Transverse colon (tissue), 4 donors: ENCODE measurements at regions not wholly inside any gene's neighbourhood (a gene's known extent, or its start where the extent isn't known, plus 50 kb on each side); places are given as distances from the start of the nearest gene placed in this dataset.

Experiments used
- DNase-seq: peaks from one replicate; pipeline ENCODE4 v3.0.0-alpha.2; 2019
- H3K27ac ChIP-seq, 4 donors: fragments of 200-600 bp; sonication (generic); 2 replicates each; pipeline ENCODE4 v1.5.1; 2016 to 2018; ENCODE audit warnings: inconsistent platforms in 4 of 4
- H3K27me3 ChIP-seq: fragments of 200-600 bp; sonication (generic); 2 replicates; pipeline ENCODE4 v1.5.1; 2017; ENCODE audit warnings: inconsistent platforms
- H3K36me3 ChIP-seq, 4 donors: fragments of 200-600 bp; sonication (generic); 2 replicates each; pipeline ENCODE4 v1.5.1; 2017 to 2019; ENCODE audit warnings: inconsistent platforms in 4 of 4
- H3K4me1 ChIP-seq, 4 donors: fragments of 200-600 bp; sonication (generic); 2 replicates each; pipeline ENCODE4 v1.5.1; 2017 to 2020; ENCODE audit warnings: inconsistent platforms in 4 of 4
- H3K4me3 ChIP-seq, 4 donors: fragments of 200-600 bp; sonication (generic); 1 replicate in 1 of 4; 2 replicates in 3 of 4; pipeline versions ENCODE4 v1.5.1 to v1.6.1; 2017 to 2019; ENCODE audit warnings: inconsistent platforms in 4 of 4
- H3K9me3 ChIP-seq, 2 donors: fragments of 200-600 bp; sonication (generic); 2 replicates each; pipeline ENCODE4 v1.5.1; 2017 to 2019; ENCODE audit warnings: inconsistent platforms in 2 of 2
- EP300 ChIP-seq: sonication (generic); formaldehyde crosslinking; IDR thresholded peaks from one replicate; pipeline ENCODE4 v1.6.1; 2017; ENCODE audit warnings: antibody characterized with exemption, low read depth
- POLR2A ChIP-seq: fragments of 450-650 bp; IDR thresholded peaks from one replicate; pipeline ENCODE4 v1.6.1; 2016; ENCODE audit warnings: antibody characterized with exemption, mild to moderate bottlenecking, moderate library complexity
- POLR2AphosphoS5 ChIP-seq, 3 donors: sonication (generic); formaldehyde crosslinking; IDR thresholded peaks; one replicate each; pipeline ENCODE4 v1.6.1; 2016; ENCODE audit warnings: antibody characterized with exemption in 3 of 3
- WGBS, 2 donors: methylation state at CpG; one replicate each; pipeline ENCODE4 v1.1.5; 2018; ENCODE audit warnings: low coverage in 1 of 2; 5-methylcytosine and 5-hydroxymethylcytosine counted together
- in situ Hi-C, 4 donors: fragments of 200-750 bp; cut with MboI; loops; one replicate each; pipeline versions ENCODE4 v1.15.0 to v1.15.1; 2017; ENCODE audit warnings: low sequenced_read_pairs in 3 of 4, low pct_ligation_motif_present in 1 of 4, low pct_unique_long_range_greater_than_20kb in 1 of 4
- intact Hi-C: fragments of 100-400 bp; cut with DNase I; formaldehyde crosslinking; loops from one replicate; pipeline ENCODE4 v1.15.1; 2023; ENCODE audit warnings: low total_unique reads
- TF ChIP-seq, protein P1 (sequence below), 5 experiments: fragments of 200-600 bp in 3 of 5; fragments of 450-650 bp in 2 of 5; sonication (generic) in 3 of 5; IDR thresholded peaks; 1 replicate in 2 of 5; 2 replicates in 3 of 5; pipeline ENCODE4 v1.5.1; 2016 to 2017; ENCODE audit warnings: antibody characterized with exemption in 5 of 5, inconsistent platforms in 3 of 5, mild to moderate bottlenecking in 2 of 5, moderate library complexity in 1 of 5

DNA sequence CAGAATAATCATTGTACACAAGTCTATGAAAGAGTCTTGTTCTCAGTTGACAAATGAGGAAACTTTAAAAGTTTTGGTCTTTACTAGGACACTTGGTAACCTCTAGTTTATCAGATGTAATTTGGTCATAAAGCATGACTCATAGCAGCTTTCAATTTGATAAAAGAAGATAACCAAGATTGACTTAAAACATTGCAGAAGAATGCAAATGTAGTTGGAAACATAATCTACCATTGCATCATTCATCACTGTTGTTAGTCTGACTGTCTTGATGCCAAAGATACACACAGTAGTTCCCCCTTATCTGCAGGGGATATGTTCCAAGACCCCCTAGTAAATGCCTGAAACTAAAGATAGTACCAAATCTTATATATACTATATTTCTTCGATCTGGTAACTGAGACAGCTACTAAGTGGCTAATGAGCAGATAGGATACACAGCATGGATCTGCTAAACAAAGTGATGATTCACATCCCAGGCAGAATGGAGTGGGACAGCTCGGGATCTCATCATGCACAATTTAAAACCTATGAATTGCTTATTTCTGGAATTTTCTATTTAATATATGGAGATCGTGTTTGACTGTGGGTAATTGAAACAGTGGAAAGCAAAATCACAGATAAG, 131.4 kb upstream of the CCDC68 start:
- Histone ChIP-seq H3K4me1 (peaks cover 0 to 30% (median 0%) of the 10 kb centered on the region in 4 donors), H3K4me3 (no peak overlapping the region), H3K9me3 (no peaks in the 10 kb centered on the region), H3K36me3 (no peaks in the 10 kb centered on the region), H3K27ac (no peak overlapping the region), H3K27me3 (no peaks in the 10 kb centered on the region)
- in situ Hi-C loops = no loop called here
- TF ChIP-seq POLR2A (no peak), EP300 (no peak), POLR2AphosphoS5 (IDR thresholded peaks at IDR 0.05) (no peak)
- TF ChIP-seq, protein P1, sequence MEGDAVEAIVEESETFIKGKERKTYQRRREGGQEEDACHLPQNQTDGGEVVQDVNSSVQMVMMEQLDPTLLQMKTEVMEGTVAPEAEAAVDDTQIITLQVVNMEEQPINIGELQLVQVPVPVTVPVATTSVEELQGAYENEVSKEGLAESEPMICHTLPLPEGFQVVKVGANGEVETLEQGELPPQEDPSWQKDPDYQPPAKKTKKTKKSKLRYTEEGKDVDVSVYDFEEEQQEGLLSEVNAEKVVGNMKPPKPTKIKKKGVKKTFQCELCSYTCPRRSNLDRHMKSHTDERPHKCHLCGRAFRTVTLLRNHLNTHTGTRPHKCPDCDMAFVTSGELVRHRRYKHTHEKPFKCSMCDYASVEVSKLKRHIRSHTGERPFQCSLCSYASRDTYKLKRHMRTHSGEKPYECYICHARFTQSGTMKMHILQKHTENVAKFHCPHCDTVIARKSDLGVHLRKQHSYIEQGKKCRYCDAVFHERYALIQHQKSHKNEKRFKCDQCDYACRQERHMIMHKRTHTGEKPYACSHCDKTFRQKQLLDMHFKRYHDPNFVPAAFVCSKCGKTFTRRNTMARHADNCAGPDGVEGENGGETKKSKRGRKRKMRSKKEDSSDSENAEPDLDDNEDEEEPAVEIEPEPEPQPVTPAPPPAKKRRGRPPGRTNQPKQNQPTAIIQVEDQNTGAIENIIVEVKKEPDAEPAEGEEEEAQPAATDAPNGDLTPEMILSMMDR (IDR thresholded peaks at IDR 0.05) = no peak
- WGBS, 2 donors = 53 to 66% methylated on average over 3 of the region's 3 CpGs
- intact Hi-C loops = no loop called here
- DNase-seq = no peak

DNA sequence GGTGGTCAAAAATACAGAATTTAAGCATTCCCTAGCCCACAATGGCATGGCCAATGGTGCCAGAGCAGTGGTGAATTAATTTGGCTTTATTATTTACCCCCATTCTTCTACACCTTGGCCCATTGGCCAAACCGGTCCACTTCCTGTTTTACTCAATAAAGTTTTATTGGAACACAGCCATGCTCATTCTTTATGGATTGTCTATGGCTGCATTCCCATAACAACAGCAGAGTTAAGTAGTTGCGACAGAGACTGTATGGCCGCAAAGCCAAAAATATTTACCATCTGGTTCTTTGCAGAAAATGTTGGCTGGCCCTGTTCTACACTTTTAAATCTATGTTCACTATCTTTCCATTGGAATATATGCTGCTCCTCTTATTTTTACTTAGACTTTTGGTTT, 130.3 kb upstream of the CCDC68 start:
- no peak for DNase-seq
- Histone ChIP-seq H3K36me3 (no peaks in the 10 kb centered on the region), H3K9me3 (no peaks in the 10 kb centered on the region), H3K27ac (no peak overlapping the region), H3K4me3 (no peak overlapping the region), H3K4me1 (peaks cover 0 to 20% (median 0%) of the 10 kb centered on the region in 4 donors), H3K27me3 (no peaks in the 10 kb centered on the region)
- in situ Hi-C loops = no loop called here
- intact Hi-C loops = no loop called here
- 53 to 74% methylated on average over 3 of the region's 3 CpGs for WGBS, 2 donors
- TF ChIP-seq, protein P1 (IDR thresholded peaks at IDR 0.05) = no peak
- no peak for TF ChIP-seq POLR2AphosphoS5 (IDR thresholded peaks at IDR 0.05)
- TF ChIP-seq EP300 = no peak
- TF ChIP-seq POLR2A = no peak

DNA sequence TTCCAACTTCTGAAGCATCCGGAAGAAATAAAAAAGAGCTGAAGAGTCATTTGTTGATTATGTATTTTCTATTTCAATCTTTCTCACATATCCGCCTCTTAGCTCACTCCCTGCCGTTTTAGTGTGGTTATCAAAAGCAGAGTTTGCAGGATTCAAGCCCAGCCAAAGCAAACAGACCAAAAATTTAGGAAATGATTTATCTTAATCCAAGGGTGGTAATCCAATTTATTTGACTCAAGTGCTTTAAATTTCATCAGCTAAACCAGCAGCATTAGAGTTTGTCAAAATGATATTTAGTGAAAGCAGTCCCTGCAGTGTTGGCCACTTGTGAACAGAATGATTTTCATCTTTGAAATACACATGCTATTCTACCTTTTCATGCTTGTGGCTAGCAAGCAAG, 129.3 kb upstream of the CCDC68 start:
- H3K36me3 ChIP-seq = no peaks in the 10 kb centered on the region
- H3K27ac ChIP-seq = no peak overlapping the region
- no peak for DNase-seq
- H3K27me3 ChIP-seq = no peaks in the 10 kb centered on the region
- WGBS, 2 donors = 25 to 26% methylated on average over 3 of the region's 3 CpGs
- H3K4me3 ChIP-seq = no peak overlapping the region
- H3K4me1 ChIP-seq = peaks cover 0 to 19% (median 0%) of the 10 kb centered on the region in 4 donors
- in situ Hi-C loops (no loop called here), intact Hi-C loops (no loop called here)
- TF ChIP-seq POLR2AphosphoS5 (IDR thresholded peaks at IDR 0.05) (no peak), POLR2A (no peak), EP300 (no peak)
- TF ChIP-seq, protein P1 (IDR thresholded peaks at IDR 0.05) = no peak
- no peaks in the 10 kb centered on the region for H3K9me3 ChIP-seq

DNA sequence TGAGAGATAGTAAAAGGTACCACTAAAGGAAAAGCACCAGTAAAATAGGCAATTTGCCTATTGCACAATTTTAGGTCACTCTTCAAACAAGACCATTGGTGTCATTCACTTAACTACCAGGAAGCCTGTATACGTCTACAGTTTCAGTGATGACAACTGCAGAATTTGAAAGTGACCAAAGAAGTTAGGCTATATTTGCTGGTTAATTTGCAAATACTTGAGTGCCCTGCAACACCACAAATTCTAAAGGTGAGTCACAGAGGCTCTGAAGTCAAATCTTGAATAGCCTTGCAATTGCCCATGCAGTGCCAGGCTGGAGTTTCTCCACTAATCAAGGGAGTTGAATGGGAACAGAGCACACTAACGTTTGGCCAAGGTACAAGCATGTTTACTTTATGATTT, 128.7 kb upstream of the CCDC68 start:
- intact Hi-C loops = no loop called here
- 38% methylated on average over 2 of the region's 2 CpGs; no CpG with 5 or more reads in 1 of the 2 donors for WGBS, 2 donors

DNA sequence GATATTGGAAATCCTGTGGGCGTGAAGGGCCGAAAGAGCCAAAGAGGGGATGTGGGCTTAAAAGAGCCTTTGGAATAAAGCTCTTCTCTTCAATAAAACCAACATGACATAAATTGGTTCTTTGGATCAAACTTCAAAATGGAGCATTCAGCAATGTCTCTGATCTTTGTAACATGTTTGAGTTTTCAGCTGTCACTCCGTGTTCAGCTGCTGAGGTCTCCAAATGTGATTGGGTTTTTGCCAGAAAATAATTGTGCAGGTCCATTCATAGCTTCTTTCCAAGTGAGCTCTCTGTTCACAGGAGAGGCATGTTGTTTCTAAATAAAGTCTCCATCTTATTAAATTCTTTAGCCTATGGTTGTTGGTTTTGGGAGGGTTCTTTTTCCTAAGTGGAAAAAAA, 127.6 kb upstream of the CCDC68 start:
- Histone ChIP-seq H3K4me3 (no peak overlapping the region), H3K36me3 (no peaks in the 10 kb centered on the region), H3K4me1 (peaks cover 0 to 19% (median 0%) of the 10 kb centered on the region in 4 donors), H3K9me3 (no peaks in the 10 kb centered on the region), H3K27me3 (no peaks in the 10 kb centered on the region), H3K27ac (no peak overlapping the region)
- intact Hi-C loops = no loop called here
- in situ Hi-C loops = no loop called here
- whole genome bisulfite sequencing, 2 donors = 91 to 100% methylated on average over 2 to 3 of the region's 3 CpGs
- no peak for DNase-seq
- TF ChIP-seq POLR2AphosphoS5 (IDR thresholded peaks at IDR 0.05) (no peak), EP300 (no peak), POLR2A (no peak)
- TF ChIP-seq, protein P1 (IDR thresholded peaks at IDR 0.05) = no peak

More for the DNA sequence above, 128.7 kb upstream of the CCDC68 start:
- no peaks in the 10 kb centered on the region for H3K27me3 ChIP-seq
- H3K4me1 ChIP-seq = peaks cover 0 to 19% (median 0%) of the 10 kb centered on the region in 4 donors
- TF ChIP-seq POLR2A (no peak), EP300 (no peak)
- DNase-seq = no peak
- in situ Hi-C loops = no loop called here
- H3K4me3 ChIP-seq = no peak overlapping the region
- no peak overlapping the region for H3K27ac ChIP-seq
- no peaks in the 10 kb centered on the region for H3K9me3 ChIP-seq
- no peaks in the 10 kb centered on the region for H3K36me3 ChIP-seq
